GM18505 (cell line): ENCODE measurements at regions not wholly inside any gene's neighbourhood (a gene's known extent, or its start where the extent isn't known, plus 50 kb on each side); places are given as distances from the start of the nearest gene placed in this dataset.

Source experiments
- ATAC-seq: cut with Tn5 transposase; IDR thresholded peaks from one replicate; pipeline ENCODE4 v1.9.1; 2021; ENCODE audit not compliant: unreplicated experiment
- POLR2A ChIP-seq: IDR thresholded peaks from 4 replicates; pipeline ENCODE4 v1.6.1; 2011; ENCODE audit warnings: borderline replicate concordance; ENCODE audit not compliant: insufficient read depth, insufficient read length; ENCODE audit errors: extremely low read depth

GRCh38 chr1:82219841-82220240 lies 419.1 kb downstream of the ADGRL2 start:
- no peak for ATAC-seq

DNA sequence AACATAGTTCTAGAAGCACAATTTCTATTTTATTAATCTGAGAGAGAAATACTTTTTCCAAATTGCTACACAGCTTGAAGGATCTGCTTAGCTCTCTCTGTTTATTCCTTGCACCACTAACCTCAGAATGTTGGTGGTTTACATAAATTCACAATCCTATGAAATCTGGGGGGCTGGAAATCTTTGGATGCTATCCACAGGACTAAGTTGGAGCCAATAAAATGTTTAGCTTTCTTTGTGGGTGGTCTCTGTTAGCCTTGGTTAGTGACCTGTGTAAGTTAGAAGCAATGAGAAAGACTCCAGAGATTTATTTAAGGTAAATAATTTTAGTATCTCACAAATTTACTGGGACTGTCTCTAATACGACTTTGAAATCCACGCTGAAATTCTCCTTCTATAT lies 418.1 kb downstream of the ADGRL2 start:
- TF ChIP-seq POLR2A = no peak
- no peak for ATAC-seq

More at GRCh38 chr1:82219841-82220240, 419.1 kb downstream of the ADGRL2 start:
- no peak for TF ChIP-seq POLR2A

GRCh38 chr1:82215853-82216175 lies 415.1 kb downstream of the ADGRL2 start:
- no peak for TF ChIP-seq POLR2A
- no peak for ATAC-seq

DNA sequence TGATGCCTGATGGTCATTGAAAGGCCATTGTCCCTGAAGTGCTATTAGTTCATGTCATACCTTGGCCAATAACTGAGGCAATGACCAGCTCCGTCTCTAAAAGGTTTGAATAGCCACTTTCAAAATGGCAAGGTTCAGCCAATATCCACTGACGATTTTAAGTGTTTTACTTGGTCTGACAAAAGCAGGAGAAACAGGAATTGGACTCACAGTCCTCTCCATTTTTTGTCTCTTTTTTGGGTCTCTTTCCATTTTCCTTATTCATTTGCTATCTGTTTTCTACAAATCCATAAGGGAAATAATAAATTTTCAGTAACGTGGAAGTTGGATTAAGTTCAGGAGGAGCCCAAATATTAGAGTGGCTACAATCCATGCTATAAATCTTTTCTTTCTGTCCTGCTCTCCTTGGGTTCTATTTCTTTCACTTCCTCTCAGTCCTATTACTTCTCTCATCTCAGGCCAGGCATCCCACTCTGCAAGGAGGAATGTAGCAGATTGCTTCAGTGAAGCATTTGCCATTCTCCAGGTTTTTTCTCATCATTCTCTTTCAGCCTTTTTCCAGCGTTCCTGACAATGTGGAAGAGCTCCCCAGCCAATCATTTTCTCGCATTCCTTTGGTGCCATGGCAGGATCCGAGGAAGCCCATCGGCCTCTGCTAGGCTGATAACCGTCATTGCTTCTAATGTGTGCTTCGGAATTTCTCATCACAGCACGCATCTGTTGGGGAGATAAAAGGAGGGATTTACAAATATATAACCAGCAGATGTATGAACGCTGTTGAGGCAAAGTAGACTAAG lies 414.5 kb downstream of the ADGRL2 start:
- no peak for TF ChIP-seq POLR2A
- no peak for ATAC-seq

DNA sequence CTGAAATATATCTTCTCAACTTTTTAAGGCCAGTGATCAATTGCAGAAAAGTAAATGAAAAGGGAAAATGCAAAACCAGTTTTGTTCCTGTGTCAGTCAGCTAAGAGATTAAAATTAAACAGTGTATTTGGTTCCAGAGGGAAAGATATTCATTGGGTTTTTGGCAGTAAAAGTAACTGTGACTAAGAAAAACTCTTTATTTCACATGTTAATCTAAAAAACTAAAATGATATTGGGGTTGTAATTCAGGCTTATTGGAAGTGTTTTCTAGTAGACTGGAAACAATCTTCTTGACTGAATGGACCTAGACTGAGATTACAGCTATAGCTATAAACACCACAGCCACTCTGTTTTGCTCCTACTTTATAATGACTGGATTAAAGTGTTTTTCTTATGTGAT lies 413.9 kb downstream of the ADGRL2 start:
- no peak for TF ChIP-seq POLR2A
- no peak for ATAC-seq

DNA sequence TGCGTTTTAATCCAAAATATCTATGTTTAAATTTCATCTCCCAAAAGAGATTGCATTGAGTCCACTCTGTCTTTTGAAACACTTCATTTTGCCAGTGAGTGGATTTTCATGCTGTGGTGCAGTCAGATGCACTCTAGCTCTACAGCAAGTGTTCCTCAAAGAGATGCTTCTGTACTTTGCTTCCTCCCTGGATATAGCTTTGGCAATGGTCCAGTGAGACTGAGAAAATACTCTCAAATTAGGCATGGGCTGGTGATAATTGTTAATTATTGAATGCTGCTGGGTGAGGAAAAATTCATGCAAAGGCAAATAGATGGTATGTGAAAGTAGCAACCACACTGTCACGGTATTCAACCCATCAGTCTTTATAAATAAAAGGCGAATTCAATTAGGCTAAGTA lies 396.9 kb downstream of the ADGRL2 start:
- ATAC-seq = no peak
- TF ChIP-seq POLR2A = no peak

- TF ChIP-seq POLR2A = no peak
- ATAC-seq = no peak
Measured at GRCh38 chr1:82195245-82195644, 394.5 kb downstream of the ADGRL2 start.

DNA sequence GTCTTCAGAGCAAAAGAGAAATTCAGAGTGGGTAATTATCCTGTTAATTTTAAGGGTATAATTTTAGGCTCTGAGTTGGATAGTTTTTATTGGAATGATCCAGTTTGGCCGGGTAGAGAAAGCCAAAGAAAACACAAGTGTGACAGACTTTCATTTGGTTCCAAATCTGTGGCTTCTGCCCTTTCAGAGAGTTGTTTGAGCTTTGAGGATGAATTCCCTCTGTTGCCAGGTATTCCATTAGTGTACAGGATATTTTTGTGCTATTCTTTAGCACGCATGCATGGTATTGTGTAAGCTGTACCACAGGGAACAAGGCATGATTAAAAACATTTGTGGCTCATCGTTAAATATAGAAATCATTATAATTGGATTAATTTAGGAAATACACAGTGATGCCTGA lies 384.4 kb downstream of the ADGRL2 start:
- no peak for TF ChIP-seq POLR2A
- ATAC-seq = no peak

DNA sequence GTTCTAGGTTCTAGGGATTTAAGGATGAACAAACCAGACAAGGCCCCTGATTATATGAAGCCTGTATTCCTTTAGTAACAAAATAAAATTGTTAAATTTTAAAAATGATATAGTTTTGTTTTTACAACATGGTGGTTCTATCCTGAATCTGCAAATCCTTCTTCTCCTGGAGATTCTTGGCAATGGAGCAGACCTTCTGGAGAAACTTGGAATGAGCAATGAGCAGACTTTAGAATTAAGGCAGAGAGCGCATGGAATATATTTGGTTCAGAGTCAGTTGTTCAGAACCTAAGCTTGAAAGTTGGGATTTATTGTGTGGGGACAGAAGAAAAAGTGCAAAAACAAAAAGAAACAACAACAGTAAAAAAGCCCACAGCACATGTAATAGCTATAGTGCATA lies 381.1 kb downstream of the ADGRL2 start:
- TF ChIP-seq POLR2A = no peak
- ATAC-seq = no peak

DNA sequence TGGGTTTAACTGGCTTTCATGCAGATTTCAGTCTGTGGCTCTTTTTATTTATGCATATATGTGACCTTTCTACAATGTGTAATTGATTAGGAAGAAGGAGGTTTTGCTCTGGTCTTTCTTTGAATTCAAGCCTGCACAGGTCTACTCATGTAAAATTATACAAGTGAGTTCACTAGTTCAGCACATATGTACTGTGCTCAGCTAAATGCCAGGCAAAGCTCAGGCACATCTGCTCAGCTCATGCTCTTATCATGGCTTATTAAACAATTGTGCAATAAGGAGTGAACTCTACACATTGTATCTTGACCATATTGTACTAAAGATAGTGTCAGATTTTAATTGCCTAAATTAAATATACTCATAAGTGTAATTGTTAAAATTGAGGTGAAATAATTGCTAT lies 378.4 kb downstream of the ADGRL2 start:
- ATAC-seq = no peak
- no peak for TF ChIP-seq POLR2A

DNA sequence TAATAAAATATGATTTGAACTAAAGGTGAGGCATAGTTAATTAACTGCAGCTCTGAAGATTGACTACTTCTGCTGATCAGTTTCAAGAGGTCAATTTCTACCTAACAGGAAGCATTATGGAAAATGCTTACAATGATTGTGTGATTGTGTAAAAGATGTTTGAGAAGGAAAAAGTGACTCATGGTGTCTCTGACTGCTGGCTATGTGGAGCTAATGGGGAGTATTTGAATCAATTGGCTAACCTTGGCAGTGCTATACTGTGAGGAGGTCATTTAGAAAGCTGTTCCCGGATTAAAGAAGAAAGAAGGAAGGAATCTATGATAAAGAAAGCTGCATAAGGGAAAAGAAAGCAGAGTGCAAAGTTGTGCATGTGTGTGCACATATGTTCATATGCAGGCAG lies 376.5 kb downstream of the ADGRL2 start:
- ATAC-seq = no peak
- TF ChIP-seq POLR2A = no peak

DNA sequence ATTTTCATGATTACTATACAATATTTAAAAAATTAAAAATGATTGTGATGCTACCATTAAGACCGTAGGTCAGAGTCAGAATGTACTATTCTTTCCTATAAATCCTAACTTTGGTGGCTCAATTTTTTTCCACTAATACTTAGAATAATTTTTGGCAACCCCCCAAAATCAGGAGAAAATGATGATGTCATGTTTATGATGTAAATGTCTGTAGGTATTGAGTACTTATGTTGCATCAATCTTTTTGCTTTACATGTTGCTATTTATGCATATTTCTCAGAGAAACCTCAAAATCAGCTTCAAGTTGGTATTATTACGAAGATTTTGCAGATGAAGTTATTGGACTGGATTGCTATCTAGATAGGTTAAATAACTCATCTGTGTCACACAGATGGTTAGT lies 371.2 kb downstream of the ADGRL2 start:
- ATAC-seq = no peak
- TF ChIP-seq POLR2A = no peak

- no peak for TF ChIP-seq POLR2A
- ATAC-seq = no peak
Measured at GRCh38 chr1:82168482-82168881, 367.7 kb downstream of the ADGRL2 start.

GRCh38 chr1:82165304-82165703 lies 364.6 kb downstream of the ADGRL2 start:
- TF ChIP-seq POLR2A = no peak
- no peak for ATAC-seq
